Adipose tissue (tissue), 3 donors: ENCODE measurements at regions not wholly inside any gene's neighbourhood (a gene's known extent, or its start where the extent isn't known, plus 50 kb on each side); places are given as distances from the start of the nearest gene placed in this dataset.
"Not testable (repeated sequence)": the region's sequence is repeated elsewhere in the genome, so short reads cannot be mapped to it uniquely, and the experiment has no call there.

Experiments used
- H3K27ac ChIP-seq: one replicate; pipeline ENCODE4 v1.5.1; 2013; ENCODE audit warnings: low read depth, low read length
- WGBS, 3 donors: extraction: QIAGEN DNeasy Blood & Tissue Kit; methylation state at CpG; one replicate each; pipeline ENCODE4 v1.1.7; 2013; 5-methylcytosine and 5-hydroxymethylcytosine counted together
- donor health status: healthy with polysubstance abuse.
- donor health status: Bipolar disorder and iron deficiency.
- donor health status: healthy.

GRCh38 chr16:22436823-22437652 is 62.6 kb upstream of the CDR2 start:
- WGBS, 3 donors, result 0% methylated on average over 61 to 92 of the region's 96 CpGs
- peak overlapping the region; percentile 81 for H3K27ac ChIP-seq

- not testable (repeated sequence) for H3K27ac ChIP-seq
- 0 to 1% (median 0%) methylated on average over 3 to 4 of the region's 6 CpGs for WGBS, 3 donors
Measured at GRCh38 chr16:22436326-22436822, 62.0 kb upstream of the CDR2 start.

- 90 to 93% (median 91%) methylated on average over 7 to 8 of the region's 9 CpGs for WGBS, 3 donors
- H3K27ac ChIP-seq, result not testable (repeated sequence)
Measured at GRCh38 chr16:22431314-22431713, 56.9 kb upstream of the CDR2 start.

GRCh38 chr16:22428654-22429053 is 54.2 kb upstream of the CDR2 start:
- H3K27ac ChIP-seq, result no peak overlapping the region
- 27 to 77% (median 68%) methylated on average over 8 of the region's 8 CpGs for WGBS, 3 donors

- 70 to 97% (median 94%) methylated on average over 10 of the region's 10 CpGs for WGBS, 3 donors
- H3K27ac ChIP-seq, result no peak overlapping the region
Measured at GRCh38 chr16:22427556-22427955, 53.1 kb upstream of the CDR2 start.

GRCh38 chr16:22425847-22426246 is 51.4 kb upstream of the CDR2 start:
- H3K27ac ChIP-seq, result no peak overlapping the region
- WGBS, 3 donors, result 90 to 96% (median 94%) methylated on average over 5 of the region's 5 CpGs

- H3K27ac ChIP-seq, result peak overlapping the region; percentile 84
- WGBS, 3 donors, result 53 to 73% (median 62%) methylated on average over 26 of the region's 26 CpGs
Measured at GRCh38 chr16:22425036-22425801, 50.8 kb upstream of the CDR2 start.

GRCh38 chr16:22424161-22424937 is 49.9 kb upstream of the CDR2 start:
- peak overlapping the region; percentile 84 for H3K27ac ChIP-seq
- 41 to 62% (median 45%) methylated on average over 22 of the region's 22 CpGs for WGBS, 3 donors
